ACC112 (cell line): ENCODE measurements at regions not wholly inside any gene's neighbourhood (a gene's known extent, or its start where the extent isn't known, plus 50 kb on each side); places are given as distances from the start of the nearest gene placed in this dataset.

Experiments
- H2AFZ ChIP-seq: fragments of 200-600 bp; sonication (generic); one replicate; pipeline ENCODE4 v1.6.0; 2017; ENCODE audit warnings: antibody characterized with exemption, low read length; ENCODE audit not compliant: unreplicated experiment
- H3K27ac ChIP-seq: fragments of 200-600 bp; sonication (generic); 2 replicates; pipeline ENCODE4 v1.5.1; 2014; ENCODE audit warnings: low read depth, mild to moderate bottlenecking, antibody characterized with exemption, low read length, moderate library complexity
- H3K27me3 ChIP-seq: fragments of 200-600 bp; sonication (generic); 2 replicates; pipeline ENCODE4 v1.6.1; 2014; ENCODE audit warnings: mild to moderate bottlenecking, antibody characterized with exemption, low read length, moderate library complexity, mixed read lengths; ENCODE audit not compliant: insufficient read depth
- H3K36me3 ChIP-seq: fragments of 200-600 bp; sonication (generic); 2 replicates; pipeline ENCODE4 v1.6.1; 2016; ENCODE audit warnings: mild to moderate bottlenecking, antibody characterized with exemption, low read length, moderate library complexity, mixed read lengths; ENCODE audit not compliant: insufficient read depth
- H3K4me1 ChIP-seq: fragments of 200-600 bp; sonication (generic); one replicate; pipeline ENCODE4 v1.6.1; 2016; ENCODE audit warnings: low read length, mixed read lengths; ENCODE audit not compliant: insufficient read depth, unreplicated experiment, control insufficient read depth
- H3K4me3 ChIP-seq: fragments of 200-600 bp; sonication (generic); 2 replicates; pipeline ENCODE4 v1.5.1; 2014; ENCODE audit warnings: mild to moderate bottlenecking, low read depth, low read length
- H3K79me2 ChIP-seq: fragments of 200-600 bp; sonication (generic); one replicate; pipeline ENCODE4 v1.6.0; 2016; ENCODE audit warnings: low read length; ENCODE audit not compliant: control insufficient read depth, unreplicated experiment, insufficient read depth

DNA sequence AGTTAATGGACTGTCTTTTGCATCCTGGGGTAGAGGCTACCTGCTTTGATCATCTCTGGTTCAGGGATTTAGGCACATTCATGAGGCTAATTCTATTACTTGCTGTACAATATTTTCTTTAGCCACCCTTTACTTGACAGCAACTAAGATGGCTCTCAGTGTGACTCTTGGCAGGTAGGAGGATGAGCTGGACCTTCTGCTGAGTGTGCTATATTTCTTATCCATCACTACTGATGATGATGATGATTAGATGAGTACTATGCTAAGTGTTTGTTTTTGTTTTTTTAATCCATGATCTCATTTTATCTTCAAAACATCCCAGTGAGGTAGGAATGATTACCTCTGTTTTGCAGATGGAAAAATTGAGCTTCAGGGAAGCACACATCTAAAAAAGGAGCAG lies 152.8 kb upstream of the WSCD2 start:
- Histone ChIP-seq H3K79me2 (no peaks in the 10 kb centered on the region), H3K27me3 (no peaks in the 10 kb centered on the region), H3K4me1 (no peaks in the 10 kb centered on the region), H3K36me3 (no peaks in the 10 kb centered on the region), H2AFZ (no peak overlapping the region), H3K27ac (no peak overlapping the region), H3K4me3 (no peak overlapping the region)

DNA sequence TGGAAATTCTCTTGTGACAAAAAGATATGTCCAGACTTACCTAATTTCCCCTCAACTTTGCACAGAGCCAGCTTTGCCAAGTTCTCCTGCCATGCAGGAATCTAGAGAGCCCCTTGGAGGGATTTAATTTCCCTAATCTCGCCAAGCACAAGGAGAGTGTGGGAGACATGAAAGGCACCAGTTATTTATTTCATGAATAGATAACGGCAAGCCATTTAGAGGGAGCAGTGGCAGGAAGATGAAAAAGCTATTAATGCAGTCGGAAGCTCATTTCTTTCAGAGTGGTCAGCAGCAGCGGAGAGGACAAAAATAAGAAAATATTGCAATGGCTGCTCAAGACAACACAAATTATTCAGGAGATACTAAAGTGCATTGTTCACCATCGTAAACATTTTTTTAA lies 150.9 kb upstream of the WSCD2 start:
- H3K79me2 ChIP-seq: no peaks in the 10 kb centered on the region
- no peak overlapping the region for H3K4me3 ChIP-seq
- no peak overlapping the region for H2AFZ ChIP-seq
- no peaks in the 10 kb centered on the region for H3K4me1 ChIP-seq
- no peaks in the 10 kb centered on the region for H3K36me3 ChIP-seq
- H3K27ac ChIP-seq: no peak overlapping the region
- H3K27me3 ChIP-seq: no peaks in the 10 kb centered on the region

DNA sequence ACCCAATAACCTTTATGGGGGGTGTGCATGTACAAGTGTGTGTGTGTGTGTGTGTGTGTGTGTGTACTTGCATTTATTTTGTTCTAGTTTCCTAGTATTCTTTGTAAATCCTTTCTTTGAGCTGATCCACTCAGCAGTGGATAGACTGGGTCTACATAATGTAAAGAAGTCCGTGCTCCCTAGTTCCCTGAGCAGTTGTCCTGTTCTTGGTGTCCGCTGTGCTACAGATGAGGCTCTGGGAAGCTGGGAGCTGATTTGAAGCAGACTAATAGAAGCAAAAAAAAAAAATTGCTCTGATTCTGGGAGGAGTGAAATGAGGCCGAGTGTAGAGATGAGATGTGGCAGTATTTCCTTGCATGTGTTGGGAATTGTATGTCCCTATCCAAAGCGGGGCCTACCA lies 150.4 kb upstream of the WSCD2 start:
- H3K27me3 ChIP-seq: no peaks in the 10 kb centered on the region
- H3K79me2 ChIP-seq: no peaks in the 10 kb centered on the region

DNA sequence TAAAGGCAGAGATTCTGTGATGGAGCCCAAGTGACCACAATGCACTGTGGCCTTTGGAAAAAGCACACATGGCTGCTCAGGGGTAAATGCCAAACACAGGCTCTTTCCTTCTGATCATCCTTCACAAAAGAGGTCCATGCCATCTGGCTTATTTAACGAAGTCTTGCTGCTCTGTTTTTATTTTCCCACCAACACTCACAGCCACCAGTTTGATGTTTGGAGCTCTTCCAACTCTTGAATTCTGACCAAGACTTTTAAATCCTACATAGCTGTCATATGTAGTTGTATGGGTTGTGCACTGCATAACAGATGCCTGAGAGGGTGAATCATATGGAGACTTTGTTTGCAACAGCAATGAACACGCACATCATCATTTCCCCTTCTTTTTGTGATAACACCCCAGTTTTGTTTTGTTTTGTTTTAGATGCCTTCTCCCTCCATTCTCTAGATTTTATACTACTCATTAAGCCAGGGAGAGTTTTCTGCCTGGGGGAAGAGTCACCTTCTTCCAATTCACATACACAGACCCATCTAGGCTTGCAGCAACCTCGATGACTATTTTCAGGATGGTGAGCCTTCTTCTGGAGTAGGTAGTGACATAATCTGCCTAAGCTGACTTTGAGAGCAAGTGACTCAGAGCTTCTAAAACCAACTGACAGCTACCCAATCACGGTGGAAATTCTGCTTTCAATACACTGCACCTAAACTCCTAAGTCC lies 145.2 kb upstream of the WSCD2 start:
- Histone ChIP-seq H3K27me3 (no peaks in the 10 kb centered on the region), H3K79me2 (no peaks in the 10 kb centered on the region), H3K27ac (no peak overlapping the region), H2AFZ (no peak overlapping the region), H3K4me3 (no peak overlapping the region), H3K4me1 (no peaks in the 10 kb centered on the region), H3K36me3 (no peaks in the 10 kb centered on the region)

More for the DNA sequence above, 150.4 kb upstream of the WSCD2 start:
- no peaks in the 10 kb centered on the region for H3K36me3 ChIP-seq
- no peak overlapping the region for H2AFZ ChIP-seq
- no peak overlapping the region for H3K27ac ChIP-seq
- H3K4me3 ChIP-seq: no peak overlapping the region
- no peaks in the 10 kb centered on the region for H3K4me1 ChIP-seq

DNA sequence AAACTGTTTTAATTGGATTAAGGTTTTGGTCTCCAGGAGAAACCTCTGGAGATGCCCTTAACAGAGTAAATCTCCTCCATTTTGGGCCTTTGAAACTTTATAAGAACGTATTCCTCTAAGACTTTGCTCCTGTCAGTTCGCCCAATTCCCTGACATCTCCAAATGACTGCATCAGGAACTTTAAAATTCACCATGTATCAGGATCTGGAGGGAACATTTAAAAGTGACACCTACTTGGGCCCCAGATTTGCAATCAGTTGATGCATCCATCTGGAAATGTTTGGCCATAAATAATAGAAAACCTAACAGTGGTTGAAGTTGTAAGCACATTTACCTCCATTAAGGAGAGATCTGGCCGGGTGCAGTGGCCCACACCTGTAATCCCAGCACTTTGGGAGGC lies 144.1 kb upstream of the WSCD2 start:
- H3K79me2 ChIP-seq: no peaks in the 10 kb centered on the region
- H3K4me1 ChIP-seq: no peaks in the 10 kb centered on the region
- H3K27ac ChIP-seq: no peak overlapping the region
- H3K27me3 ChIP-seq: no peaks in the 10 kb centered on the region
- no peak overlapping the region for H2AFZ ChIP-seq
- no peak overlapping the region for H3K4me3 ChIP-seq
- no peaks in the 10 kb centered on the region for H3K36me3 ChIP-seq

DNA sequence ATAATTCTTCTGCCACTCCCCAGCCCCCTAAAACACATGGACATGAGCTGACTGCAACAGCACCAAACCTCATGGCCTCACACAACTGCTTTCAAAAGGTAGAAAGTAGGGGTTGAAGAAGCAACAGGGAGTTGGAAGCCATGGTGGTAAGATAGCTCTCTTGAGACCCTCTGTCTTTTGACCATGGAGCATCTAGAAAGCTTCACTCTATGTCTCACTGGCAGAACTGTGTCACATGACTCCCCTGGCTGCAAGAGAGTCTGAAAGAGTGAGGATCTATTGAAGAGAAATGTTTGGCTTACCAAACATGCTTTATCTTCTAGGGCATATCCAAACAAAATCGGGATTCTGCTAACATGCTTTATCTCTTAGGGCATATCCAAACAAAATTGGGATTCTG lies 142.9 kb upstream of the WSCD2 start:
- no peak overlapping the region for H2AFZ ChIP-seq
- H3K79me2 ChIP-seq: no peaks in the 10 kb centered on the region
- H3K36me3 ChIP-seq: no peaks in the 10 kb centered on the region
- H3K27me3 ChIP-seq: no peaks in the 10 kb centered on the region
- no peak overlapping the region for H3K27ac ChIP-seq
- H3K4me1 ChIP-seq: no peaks in the 10 kb centered on the region
- no peak overlapping the region for H3K4me3 ChIP-seq

DNA sequence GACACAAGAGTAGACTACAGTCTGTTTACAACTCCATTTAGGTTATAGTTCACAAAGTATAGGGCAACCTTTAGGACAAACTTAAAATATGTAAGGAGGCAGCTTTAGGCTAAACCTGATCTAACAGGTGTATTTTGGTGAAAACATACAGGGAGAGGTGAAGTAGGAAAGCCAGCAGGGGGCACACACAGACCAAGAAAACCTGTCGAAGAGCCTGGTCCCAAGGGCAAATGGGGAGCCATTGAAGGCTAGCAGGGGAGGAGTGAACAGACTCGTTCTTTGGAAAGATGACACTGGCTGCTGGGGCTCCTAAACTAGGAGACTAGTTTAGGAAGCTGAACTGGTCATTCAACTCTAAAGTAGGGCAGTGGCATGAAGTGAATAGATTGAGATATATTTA lies 138.8 kb upstream of the WSCD2 start:
- Histone ChIP-seq H3K79me2 (no peaks in the 10 kb centered on the region), H3K4me3 (no peak overlapping the region), H3K27me3 (no peaks in the 10 kb centered on the region), H3K4me1 (no peaks in the 10 kb centered on the region), H3K36me3 (no peaks in the 10 kb centered on the region), H2AFZ (no peak overlapping the region), H3K27ac (no peak overlapping the region)

DNA sequence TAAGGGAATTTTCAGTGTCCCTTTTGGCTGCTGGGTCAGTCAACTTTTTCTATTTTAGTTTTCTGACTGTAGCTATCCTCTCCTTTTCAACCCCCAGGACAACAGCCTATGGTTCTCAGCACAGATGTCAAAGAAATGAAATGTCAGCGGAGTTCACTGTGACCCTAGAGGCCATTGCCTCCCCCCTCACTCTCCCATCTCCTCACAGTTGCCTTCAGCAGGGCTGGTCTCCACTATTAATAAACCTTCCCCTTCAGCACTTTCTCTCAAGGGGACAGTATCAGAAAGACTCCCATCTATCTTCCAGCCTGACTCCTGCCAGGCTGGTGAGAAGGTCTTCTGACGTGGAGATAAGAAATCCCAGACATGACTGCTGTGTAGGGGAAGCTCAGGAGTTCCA lies 137.1 kb upstream of the WSCD2 start:
- H2AFZ ChIP-seq: no peak overlapping the region
- H3K79me2 ChIP-seq: no peaks in the 10 kb centered on the region
- no peaks in the 10 kb centered on the region for H3K27me3 ChIP-seq
- no peak overlapping the region for H3K27ac ChIP-seq
- H3K4me1 ChIP-seq: no peaks in the 10 kb centered on the region
- H3K4me3 ChIP-seq: no peak overlapping the region
- H3K36me3 ChIP-seq: no peaks in the 10 kb centered on the region

DNA sequence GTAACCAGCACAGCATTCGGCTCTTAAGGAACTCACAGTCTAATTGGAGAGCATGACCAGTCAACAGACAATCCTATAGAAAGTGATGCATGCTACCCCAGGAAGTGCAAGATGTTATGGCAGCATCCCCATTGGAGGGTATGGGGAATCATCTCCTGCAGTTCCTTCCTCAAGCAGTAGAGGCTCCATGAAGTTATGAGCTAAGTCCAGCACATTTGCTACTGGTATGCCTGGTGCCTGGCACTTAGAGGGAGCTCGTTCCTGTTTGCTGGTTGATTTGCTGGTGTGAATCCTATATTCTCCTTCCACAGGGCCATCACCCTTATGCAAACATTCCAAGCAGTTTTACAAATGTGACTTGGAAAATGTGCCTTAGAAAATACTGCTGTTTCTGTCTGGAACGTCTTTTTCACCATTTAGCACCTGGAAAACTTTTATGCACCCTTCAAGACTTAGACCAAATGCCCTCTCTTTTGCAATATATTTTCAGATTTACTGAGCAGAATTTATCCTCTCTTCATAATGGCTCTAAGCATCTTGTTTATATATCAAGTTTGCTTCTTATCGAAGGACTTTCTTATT lies 136.1 kb upstream of the WSCD2 start:
- H3K79me2 ChIP-seq: no peaks in the 10 kb centered on the region
- no peaks in the 10 kb centered on the region for H3K36me3 ChIP-seq
- H3K27me3 ChIP-seq: no peaks in the 10 kb centered on the region
- no peak overlapping the region for H3K4me3 ChIP-seq
- no peaks in the 10 kb centered on the region for H3K4me1 ChIP-seq
- H3K27ac ChIP-seq: no peak overlapping the region
- no peak overlapping the region for H2AFZ ChIP-seq

DNA sequence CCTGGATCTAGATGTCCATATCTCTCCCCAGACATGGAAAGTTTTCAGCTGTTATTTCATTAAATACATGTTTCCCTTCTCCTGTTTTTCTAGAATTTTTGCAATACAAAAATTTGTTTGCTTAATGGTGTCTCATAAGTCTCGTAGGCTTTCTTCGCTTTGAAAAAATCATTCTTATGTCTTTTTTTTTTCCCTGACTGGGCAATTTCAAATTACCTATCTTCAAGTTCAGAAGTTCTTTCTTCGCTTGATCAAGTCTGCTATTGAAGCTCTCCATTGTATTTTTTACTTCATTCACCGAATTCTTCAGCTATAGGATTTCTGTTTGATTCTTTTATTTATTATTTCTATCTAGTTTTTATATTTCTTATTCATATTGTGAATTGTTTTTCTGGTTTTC lies 130.2 kb upstream of the WSCD2 start:
- Histone ChIP-seq H3K27me3 (no peaks in the 10 kb centered on the region), H3K79me2 (no peaks in the 10 kb centered on the region), H2AFZ (no peak overlapping the region), H3K4me1 (no peaks in the 10 kb centered on the region), H3K36me3 (no peaks in the 10 kb centered on the region), H3K4me3 (no peak overlapping the region), H3K27ac (no peak overlapping the region)

DNA sequence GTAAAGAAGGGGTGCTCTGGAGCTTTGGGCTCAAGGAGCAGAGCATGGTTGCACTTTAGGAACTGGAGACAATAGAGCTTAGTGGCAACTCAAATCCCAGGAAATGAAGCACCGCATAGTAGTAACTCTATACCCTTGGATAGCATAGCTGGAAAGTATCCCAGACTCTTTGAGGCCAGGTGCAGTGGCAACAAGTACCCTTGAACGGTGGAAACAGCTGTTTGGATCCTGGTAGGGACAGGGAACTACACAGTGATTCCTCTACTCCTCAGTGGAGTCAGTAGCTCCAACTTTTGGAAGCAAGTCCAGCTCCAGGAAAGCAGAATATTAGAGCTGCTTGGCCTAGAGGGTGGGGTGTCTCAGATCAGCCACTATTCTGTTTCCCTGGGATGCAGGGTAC lies 129.0 kb upstream of the WSCD2 start:
- Histone ChIP-seq H2AFZ (no peak overlapping the region), H3K27ac (no peak overlapping the region), H3K27me3 (no peaks in the 10 kb centered on the region), H3K36me3 (no peaks in the 10 kb centered on the region), H3K4me1 (no peaks in the 10 kb centered on the region), H3K4me3 (no peak overlapping the region), H3K79me2 (no peaks in the 10 kb centered on the region)
